IMR-90 (cell line): ENCODE measurements at regions not wholly inside any gene's neighbourhood (a gene's known extent, or its start where the extent isn't known, plus 50 kb on each side); places are given as distances from the start of the nearest gene placed in this dataset.

Experiments
- ATAC-seq: fragments of 200-7000 bp; cut with Tn5 transposase; 2 replicates; pipeline ENCODE4 v1.9.1; 2020; ENCODE audit warnings: low read depth, mild to moderate bottlenecking, moderate library complexity
- BruUV-seq: library from RNA; stranded (reverse); fragments of 400-500 nt; replicated peaks from 2 replicates; lab custom pipeline; 2021; lab: Mats Ljungman, UMichigan
- CTCF ChIA-PET: fragments of 300-600 bp; formaldehyde crosslinking; extraction: SDS; loops from one replicate; lab custom pipeline; 2021; ENCODE audit warnings: antibody characterized with exemption; lab: Yijun Ruan, JAX
- POLR2A ChIA-PET: fragments of 300-600 bp; sonication (Branson Sonifier 250); formaldehyde crosslinking; loops from one replicate; lab custom pipeline; 2022; ENCODE audit warnings: antibody characterized with exemption; ENCODE audit not compliant: unreplicated experiment; lab: Charles Lee
- DNase-seq: peaks from one replicate; pipeline ENCODE4 v3.0.0; 2013
- H2AFZ ChIP-seq: replicated peaks from 2 replicates; pipeline ENCODE3; 2013; ENCODE audit warnings: low read length, mild to moderate bottlenecking; ENCODE audit not compliant: poor library complexity
- H2AK5ac ChIP-seq: 2 replicates; pipeline ENCODE4 v1.6.1; 2013; ENCODE audit warnings: low read depth, low read length, inconsistent platforms
- H2AK9ac ChIP-seq: replicated peaks from 2 replicates; pipeline ENCODE3; 2013; ENCODE audit warnings: mild to moderate bottlenecking, low read depth, low read length, moderate library complexity; ENCODE audit not compliant: poor library complexity
- H2BK120ac ChIP-seq: 2 replicates; pipeline ENCODE4 v1.6.1; 2013; ENCODE audit warnings: low read depth, low read length, inconsistent platforms
- H2BK15ac ChIP-seq: 3 replicates; pipeline ENCODE4 v1.6.1; 2013; ENCODE audit warnings: low read depth, low read length, inconsistent platforms
- H2BK20ac ChIP-seq: 2 replicates; pipeline ENCODE4 v1.6.1; 2013; ENCODE audit warnings: low read depth, mild to moderate bottlenecking, inconsistent platforms, low read length, moderate library complexity
- H2BK5ac ChIP-seq: 2 replicates; pipeline ENCODE4 v1.6.1; 2013; ENCODE audit warnings: mild to moderate bottlenecking, low read depth, low read length, inconsistent platforms; ENCODE audit not compliant: poor library complexity, severe bottlenecking
- H3K14ac ChIP-seq: replicated peaks from 2 replicates; pipeline ENCODE4 v1.6.1; 2013; ENCODE audit warnings: low read depth, low read length, inconsistent platforms
- H3K18ac ChIP-seq: 2 replicates; pipeline ENCODE4 v1.6.1; 2013; ENCODE audit warnings: low read depth, low read length, control low read depth
- H3K23ac ChIP-seq: 2 replicates; pipeline ENCODE4 v1.6.1; 2013; ENCODE audit warnings: low read depth, low read length, inconsistent platforms
- H3K27ac ChIP-seq: 2 replicates; pipeline ENCODE4 v1.5.1; 2013; ENCODE audit warnings: mild to moderate bottlenecking, control low read depth, low read length; ENCODE audit not compliant: insufficient read depth
- H3K27me3 ChIP-seq: 2 replicates; pipeline ENCODE4 v1.6.1; 2013; ENCODE audit warnings: low read length; ENCODE audit not compliant: control insufficient read depth, insufficient read depth
- H3K36me3 ChIP-seq: 2 replicates; pipeline ENCODE4 v1.6.1; 2013; ENCODE audit warnings: low read length, mixed read lengths; ENCODE audit not compliant: control insufficient read depth, insufficient read depth
- H3K4ac ChIP-seq: 2 replicates; pipeline ENCODE4 v1.6.1; 2013; ENCODE audit warnings: low read depth, low read length, inconsistent platforms
- H3K4me1 ChIP-seq: 2 replicates; pipeline ENCODE4 v1.6.1; 2013; ENCODE audit warnings: low read length, mixed read lengths; ENCODE audit not compliant: control insufficient read depth, insufficient read depth
- H3K4me2 ChIP-seq: 2 replicates; pipeline ENCODE4 v1.6.1; 2013; ENCODE audit warnings: low read depth, mild to moderate bottlenecking, control low read depth, low read length, moderate library complexity
- H3K4me3 ChIP-seq: 2 replicates; pipeline ENCODE4 v1.5.1; 2013; ENCODE audit warnings: low read depth, mild to moderate bottlenecking, control low read depth, low read length, moderate library complexity; ENCODE audit not compliant: insufficient read depth
- H3K56ac ChIP-seq: 2 replicates; pipeline ENCODE4 v1.6.1; 2013; ENCODE audit warnings: low read length, inconsistent platforms; ENCODE audit not compliant: insufficient read depth; ENCODE audit errors: extremely low read depth
- H3K79me1 ChIP-seq, 2 experiments: 2 replicates each; pipeline ENCODE4 v1.6.1; 2013; ENCODE audit warnings: low read length in 2 of 2, inconsistent platforms in 1 of 2, low read depth in 1 of 2
- H3K9ac ChIP-seq: 2 replicates; pipeline ENCODE4 v1.6.1; 2013; ENCODE audit warnings: low read depth, low read length, control low read depth
- H3K9me1 ChIP-seq: 2 replicates; pipeline ENCODE4 v1.6.1; 2013; ENCODE audit warnings: low read length, inconsistent platforms; ENCODE audit not compliant: insufficient read depth
- H3K9me3 ChIP-seq: 2 replicates; pipeline ENCODE4 v1.6.1; 2013; ENCODE audit warnings: low read length; ENCODE audit not compliant: control insufficient read depth, insufficient read depth
- H4K20me1 ChIP-seq: 2 replicates; pipeline ENCODE4 v1.6.1; 2013; ENCODE audit warnings: low read length, inconsistent platforms; ENCODE audit not compliant: insufficient read depth
- H4K5ac ChIP-seq: 2 replicates; pipeline ENCODE4 v1.6.1; 2013; ENCODE audit warnings: mild to moderate bottlenecking, low read depth, low read length, control low read depth
- H4K8ac ChIP-seq, 2 experiments: 2 replicates each; pipeline ENCODE4 v1.6.1; 2013; ENCODE audit warnings: low read depth in 2 of 2, low read length in 2 of 2, control low read depth in 1 of 2, inconsistent platforms in 1 of 2
- H4K91ac ChIP-seq: 2 replicates; pipeline ENCODE4 v1.6.1; 2013; ENCODE audit warnings: low read depth, low read length, inconsistent platforms; ENCODE audit not compliant: insufficient read depth
- BHLHE40 ChIP-seq: fragments of 150-350 bp; IDR thresholded peaks from 2 replicates; pipeline ENCODE4 v1.6.1; 2016; ENCODE audit warnings: mild to moderate bottlenecking, low read depth, low read length
- CEBPB ChIP-seq: IDR thresholded peaks from 2 replicates; pipeline ENCODE4 v1.6.1; 2012; ENCODE audit warnings: low read depth, low read length, improper control_type of control experiment
- ELK1 ChIP-seq: fragments of 150-350 bp; IDR thresholded peaks from 2 replicates; pipeline ENCODE4 v1.6.1; 2016; ENCODE audit warnings: low read depth, mild to moderate bottlenecking, low read length, moderate library complexity, borderline replicate concordance
- NFE2L2 ChIP-seq: fragments of 150-350 bp; IDR thresholded peaks from 2 replicates; pipeline ENCODE4 v1.6.1; 2016; ENCODE audit warnings: low read depth, mild to moderate bottlenecking, low read length
- POLR2A ChIP-seq: IDR thresholded peaks from 2 replicates; pipeline ENCODE4 v1.6.1; 2012; ENCODE audit warnings: mild to moderate bottlenecking, low read depth, low read length
- RAD21 ChIP-seq: IDR thresholded peaks from 2 replicates; pipeline ENCODE4 v1.6.1; 2012; ENCODE audit warnings: low read length, improper control_type of control experiment
- SMC3 ChIP-seq: fragments of 150-350 bp; IDR thresholded peaks from 2 replicates; pipeline ENCODE4 v1.6.1; 2016; ENCODE audit warnings: low read depth, mild to moderate bottlenecking, antibody characterized with exemption, low read length, moderate library complexity
- WGBS, 2 experiments: methylation state at CpG; one replicate each; pipeline versions ENCODE4 v1.1.5 to v1.1.7; 2013; ENCODE audit warnings: missing lambda C conversion rate in 2 of 2; ENCODE audit not compliant: insufficient read length in 1 of 2; ENCODE audit errors: extremely low coverage in 2 of 2; 5-methylcytosine and 5-hydroxymethylcytosine counted together
- dilution Hi-C: fragments of 300-500 bp; cut with HindIII; formaldehyde crosslinking; loops from one replicate; pipeline ENCODE4 v1.14.3; 2018; ENCODE audit warnings: low sequenced_read_pairs; ENCODE audit not compliant: unreplicated experiment
- in situ Hi-C: fragments of 300-500 bp; cut with MboI; formaldehyde crosslinking; loops from 3 replicates; pipeline ENCODE4 v1.14.3; 2019; ENCODE audit warnings: low sequenced_read_pairs, inconsistent platforms, mixed read lengths
- intact Hi-C: fragments of 100-400 bp; cut with micrococcal nuclease; formaldehyde crosslinking; loops from 2 replicates; pipeline ENCODE4 v1.10.0; 2022

DNA sequence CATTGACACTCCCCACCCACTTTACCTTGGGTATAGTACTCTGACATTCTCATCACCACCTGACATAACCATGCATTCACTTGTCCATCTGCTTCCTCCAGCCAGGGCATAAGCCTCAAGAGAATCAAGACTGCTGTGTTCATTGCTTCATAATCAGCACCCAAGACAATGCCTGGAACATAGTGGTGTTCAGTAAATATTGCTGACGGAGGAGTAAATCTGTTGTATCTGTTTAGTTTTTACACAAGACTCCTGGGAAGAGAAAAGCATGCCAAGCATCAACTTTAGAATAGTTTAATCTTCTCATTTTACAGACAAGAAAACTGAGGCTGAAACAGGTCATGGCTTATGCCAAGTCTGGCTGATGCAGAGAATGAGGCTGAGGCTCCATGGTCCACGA, 173.9 kb upstream of the DUSP10 start:
- H2AFZ ChIP-seq: no peak overlapping the region
- dilution Hi-C loops: no loop called here

More for the DNA sequence above, 173.9 kb upstream of the DUSP10 start:
- BruUV-seq: no TSS peak
- Histone ChIP-seq H3K79me1 (no peaks in the 10 kb centered on the region), H2AK9ac (no peak overlapping the region), H3K9me1 (no peaks in the 10 kb centered on the region), H4K5ac (no peak overlapping the region), H4K91ac (no peak overlapping the region), H3K23ac (no peak overlapping the region), H2BK20ac (no peak overlapping the region; the same call in 1 of the 2 replicates), H3K56ac (no peak overlapping the region), H3K27ac (no peak overlapping the region), H4K20me1 (no peaks in the 10 kb centered on the region), H3K4ac (no peak overlapping the region; the same call in 1 of the 2 replicates), H2BK120ac (no peak overlapping the region), H3K4me2 (no peak overlapping the region), H3K4me3 (no peak overlapping the region), H2BK5ac (no peak overlapping the region), H3K36me3 (no peaks in the 10 kb centered on the region), H3K4me1 (no peaks in the 10 kb centered on the region), H3K14ac (no peak overlapping the region), H3K27me3 (no peaks in the 10 kb centered on the region), H3K9ac (no peak overlapping the region), H4K8ac (no peak overlapping the region), H3K18ac (no peak overlapping the region), H2AK5ac (peak overlapping the region; percentile 24; the same call in 1 of the 2 replicates), H2BK15ac (no peak overlapping the region), H3K9me3 (no peaks in the 10 kb centered on the region)
- intact Hi-C loops: no loop called here
- no peak for DNase-seq
- POLR2A ChIA-PET: no interaction called here
- WGBS, 2 experiments: 71% methylated on average over 1 of the region's 2 CpGs; no CpG with 5 or more reads in 1 of the 2 experiments
- ATAC-seq: no peak
- CTCF ChIA-PET: no interaction called here
- in situ Hi-C loops: no loop called here
- TF ChIP-seq BHLHE40 (no peak), ELK1 (no peak), RAD21 (no peak), POLR2A (no peak), SMC3 (no peak), NFE2L2 (no peak), CEBPB (no peak)
